Calu3 (cell line): ENCODE measurements at regions not wholly inside any gene's neighbourhood (a gene's known extent, or its start where the extent isn't known, plus 50 kb on each side); places are given as distances from the start of the nearest gene placed in this dataset.

Source experiments
- BruUV-seq: library from RNA; stranded (reverse); fragments of 400-500 nt; replicated peaks from 2 replicates; lab custom pipeline; 2021; lab: Mats Ljungman, UMichigan
- CTCF ChIA-PET: fragments of 300-600 bp; sonication (Branson Sonifier 250); formaldehyde crosslinking; loops from one replicate; lab custom pipeline; 2022; ENCODE audit warnings: antibody characterized with exemption; lab: Charles Lee
- DNase-seq: peaks from one replicate; pipeline ENCODE4 v3.0.0; 2022
- H3K27ac Mint-ChIP-seq: one replicate; pipeline ENCODE4 v1.8.0; 2022; ENCODE audit warnings: mixed read lengths; ENCODE audit not compliant: unreplicated experiment
- H3K27me3 Mint-ChIP-seq: one replicate; pipeline ENCODE4 v1.8.0; 2022; ENCODE audit warnings: mixed read lengths; ENCODE audit not compliant: unreplicated experiment
- H3K36me3 Mint-ChIP-seq: one replicate; pipeline ENCODE4 v1.8.0; 2022; ENCODE audit warnings: mild to moderate bottlenecking, moderate library complexity, mixed read lengths; ENCODE audit not compliant: insufficient read depth, unreplicated experiment
- H3K4me1 Mint-ChIP-seq: one replicate; pipeline ENCODE4 v1.8.0; 2022; ENCODE audit warnings: mild to moderate bottlenecking, low read depth, mixed read lengths; ENCODE audit not compliant: unreplicated experiment
- H3K4me3 Mint-ChIP-seq: one replicate; pipeline ENCODE4 v1.8.0; 2022; ENCODE audit warnings: mild to moderate bottlenecking, low read depth, moderate library complexity, mixed read lengths; ENCODE audit not compliant: unreplicated experiment
- H3K9me3 Mint-ChIP-seq: one replicate; pipeline ENCODE4 v1.8.0; 2022; ENCODE audit warnings: low read depth, mixed read lengths; ENCODE audit not compliant: unreplicated experiment
- intact Hi-C: fragments of 100-400 bp; cut with micrococcal nuclease; formaldehyde crosslinking; loops from one replicate; pipeline ENCODE4 v1.10.0; 2022; ENCODE audit not compliant: unreplicated experiment
- TF ChIP-seq, protein P1 (sequence below): fragments of 200-600 bp; IDR thresholded peaks from one replicate; pipeline ENCODE4 v1.8.0; 2022; ENCODE audit warnings: antibody characterized with exemption; ENCODE audit not compliant: unreplicated experiment

DNA sequence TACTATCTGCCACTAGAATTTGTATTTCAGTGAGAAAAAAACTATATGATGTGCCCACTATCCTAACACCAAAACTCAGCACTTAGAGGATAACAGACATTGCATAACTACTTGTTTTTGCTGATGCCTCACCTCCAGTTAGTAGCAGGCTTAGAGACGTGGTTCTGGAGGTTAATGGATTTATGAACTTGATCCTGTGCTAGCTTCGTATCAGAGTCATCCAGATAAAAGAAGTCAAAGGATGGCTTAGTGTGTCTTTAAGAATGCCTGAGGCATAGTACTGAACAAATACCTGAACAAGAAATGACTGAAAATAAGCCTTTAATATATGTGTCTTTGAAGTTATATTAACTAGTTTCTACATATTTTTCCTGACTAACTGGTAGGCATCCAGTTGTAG is 414.9 kb upstream of the PTCHD4 start:
- DNase-seq, result no peak
- Mint-ChIP-seq H3K27ac (no peak overlapping the region), H3K27me3 (peaks cover 35% of the 10 kb centered on the region), H3K4me3 (no peak overlapping the region), H3K36me3 (no peaks in the 10 kb centered on the region), H3K4me1 (no peaks in the 10 kb centered on the region), H3K9me3 (no peaks in the 10 kb centered on the region)
- TF ChIP-seq, protein P1, sequence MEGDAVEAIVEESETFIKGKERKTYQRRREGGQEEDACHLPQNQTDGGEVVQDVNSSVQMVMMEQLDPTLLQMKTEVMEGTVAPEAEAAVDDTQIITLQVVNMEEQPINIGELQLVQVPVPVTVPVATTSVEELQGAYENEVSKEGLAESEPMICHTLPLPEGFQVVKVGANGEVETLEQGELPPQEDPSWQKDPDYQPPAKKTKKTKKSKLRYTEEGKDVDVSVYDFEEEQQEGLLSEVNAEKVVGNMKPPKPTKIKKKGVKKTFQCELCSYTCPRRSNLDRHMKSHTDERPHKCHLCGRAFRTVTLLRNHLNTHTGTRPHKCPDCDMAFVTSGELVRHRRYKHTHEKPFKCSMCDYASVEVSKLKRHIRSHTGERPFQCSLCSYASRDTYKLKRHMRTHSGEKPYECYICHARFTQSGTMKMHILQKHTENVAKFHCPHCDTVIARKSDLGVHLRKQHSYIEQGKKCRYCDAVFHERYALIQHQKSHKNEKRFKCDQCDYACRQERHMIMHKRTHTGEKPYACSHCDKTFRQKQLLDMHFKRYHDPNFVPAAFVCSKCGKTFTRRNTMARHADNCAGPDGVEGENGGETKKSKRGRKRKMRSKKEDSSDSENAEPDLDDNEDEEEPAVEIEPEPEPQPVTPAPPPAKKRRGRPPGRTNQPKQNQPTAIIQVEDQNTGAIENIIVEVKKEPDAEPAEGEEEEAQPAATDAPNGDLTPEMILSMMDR, result no peak
- CTCF ChIA-PET, result no interaction called here
- intact Hi-C loops, result no loop called here
- BruUV-seq, result no TSS peak

DNA sequence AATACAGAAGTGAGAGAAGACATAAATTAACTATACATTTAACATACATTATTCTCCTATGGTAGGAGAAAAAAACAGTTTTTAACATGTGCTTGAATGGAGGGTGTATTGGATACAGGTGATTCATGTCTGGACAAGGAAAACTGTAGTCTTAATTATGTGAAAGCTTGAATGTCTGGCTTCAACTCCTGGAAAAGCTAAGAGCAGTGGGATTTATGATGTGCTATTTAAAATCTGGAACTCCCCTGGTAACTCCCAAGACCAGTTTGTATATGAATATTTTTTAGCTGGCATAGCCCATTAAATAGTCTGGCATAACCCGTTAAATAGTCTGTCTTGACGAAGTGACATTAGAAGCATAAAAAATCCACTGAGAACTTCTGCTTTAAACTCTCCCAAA is 410.0 kb upstream of the PTCHD4 start:
- DNase-seq, result no peak
- intact Hi-C loops, result no loop called here
- Mint-ChIP-seq H3K27me3 (peaks cover 13% of the 10 kb centered on the region), H3K4me1 (no peaks in the 10 kb centered on the region), H3K27ac (no peak overlapping the region), H3K36me3 (no peaks in the 10 kb centered on the region), H3K9me3 (no peaks in the 10 kb centered on the region), H3K4me3 (no peak overlapping the region)
- BruUV-seq, result no TSS peak
- TF ChIP-seq, protein P1, result no peak
- CTCF ChIA-PET, result interaction anchor here (0.7 kb wide), 1 partner anchor 439 kb away, joined by 3 read pairs; no protein-coding TSS in a partner anchor

DNA sequence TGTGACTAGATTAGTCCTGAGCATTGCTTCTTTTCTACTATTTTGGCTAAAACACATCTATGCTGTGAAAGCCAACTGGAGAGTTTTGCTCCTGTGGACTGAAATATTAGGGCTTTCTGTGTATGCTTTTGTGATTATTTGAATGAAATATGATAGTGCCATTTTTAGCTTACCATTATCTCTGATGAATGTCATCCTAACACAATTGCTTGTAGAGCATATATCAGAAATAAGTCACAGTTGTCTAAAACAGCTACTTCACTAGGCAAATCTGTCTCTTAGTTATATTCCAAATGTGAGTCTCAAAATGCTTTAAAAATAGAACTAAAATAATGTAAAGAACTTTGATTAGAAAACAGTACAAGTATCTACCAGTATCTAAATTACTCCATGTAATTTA is 401.4 kb upstream of the PTCHD4 start:
- peaks cover 12% of the 10 kb centered on the region for H3K27me3 Mint-ChIP-seq
- BruUV-seq, result no TSS peak
- intact Hi-C loops, result no loop called here
- DNase-seq, result no peak
- H3K4me1 Mint-ChIP-seq, result no peaks in the 10 kb centered on the region
- TF ChIP-seq, protein P1, result no peak
- H3K27ac Mint-ChIP-seq, result no peak overlapping the region
- CTCF ChIA-PET, result interaction anchor here (1.3 kb wide), 1 partner anchor 12 kb away, joined by 3 read pairs; no protein-coding TSS in a partner anchor
- H3K9me3 Mint-ChIP-seq, result no peaks in the 10 kb centered on the region
- H3K36me3 Mint-ChIP-seq, result no peaks in the 10 kb centered on the region
- H3K4me3 Mint-ChIP-seq, result no peak overlapping the region

DNA sequence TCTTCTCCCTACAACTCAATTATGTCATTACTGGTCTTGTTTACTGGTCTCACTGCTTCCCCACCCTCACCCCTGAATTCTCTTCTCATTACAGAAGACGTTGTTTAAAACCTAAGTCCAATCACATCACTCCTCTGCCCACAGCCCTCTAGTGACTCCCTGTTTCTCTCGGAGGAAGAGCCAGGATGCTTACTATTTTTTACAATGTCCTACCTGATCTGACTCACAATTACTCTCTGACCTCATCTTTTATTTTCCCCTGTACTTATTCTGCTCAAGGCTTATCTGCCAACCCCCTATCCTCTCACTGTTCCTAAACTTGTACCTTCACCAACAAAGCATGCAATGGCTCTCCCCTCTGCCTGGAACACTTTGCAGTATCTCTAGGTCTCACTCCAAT is 400.4 kb upstream of the PTCHD4 start:
- no peak overlapping the region for H3K4me3 Mint-ChIP-seq
- H3K36me3 Mint-ChIP-seq, result no peaks in the 10 kb centered on the region
- TF ChIP-seq, protein P1, result no peak
- H3K27me3 Mint-ChIP-seq, result peaks cover 12% of the 10 kb centered on the region
- no peaks in the 10 kb centered on the region for H3K4me1 Mint-ChIP-seq
- CTCF ChIA-PET, result interaction anchor here (1.3 kb wide), 1 partner anchor 13 kb away, joined by 3 read pairs; no protein-coding TSS in a partner anchor
- intact Hi-C loops, result no loop called here
- BruUV-seq, result no TSS peak
- no peak for DNase-seq
- H3K9me3 Mint-ChIP-seq, result no peaks in the 10 kb centered on the region
- no peak overlapping the region for H3K27ac Mint-ChIP-seq
